Breast epithelium (tissue), 4 donors: ENCODE measurements at regions not wholly inside any gene's neighbourhood (a gene's known extent, or its start where the extent isn't known, plus 50 kb on each side); places are given as distances from the start of the nearest gene placed in this dataset.

Source experiments
- DNase-seq, 2 donors: peaks; one replicate each; pipeline ENCODE4 v3.0.0-alpha.2; 2019; ENCODE audit warnings: low spot score in 2 of 2
- H3K27ac ChIP-seq, 2 donors: fragments of 200-600 bp; sonication (generic) in 1 of 2; one replicate each; pipeline ENCODE4 v1.5.1; 2016 to 2019; ENCODE audit warnings: mild to moderate bottlenecking in 1 of 2
- H3K27me3 ChIP-seq, 2 donors: fragments of 200-600 bp; sonication (generic) in 1 of 2; one replicate each; pipeline versions ENCODE4 v1.5.1 to v1.6.0; 2017 to 2019; ENCODE audit warnings: control low read depth in 1 of 2, mild to moderate bottlenecking in 1 of 2
- H3K36me3 ChIP-seq: fragments of 200-600 bp; one replicate; pipeline ENCODE4 v1.5.1; 2019
- H3K4me1 ChIP-seq, 2 donors: fragments of 200-600 bp; sonication (generic); one replicate each; pipeline ENCODE4 v1.5.1; 2016 to 2019; ENCODE audit warnings: control low read depth in 1 of 2
- H3K4me3 ChIP-seq, 3 donors: fragments of 200-600 bp; sonication (generic); 1 replicate in 2 of 3; 2 replicates in 1 of 3; pipeline ENCODE4 v1.5.1; 2016 to 2019; ENCODE audit warnings: mild to moderate bottlenecking in 3 of 3, moderate library complexity in 2 of 3
- H3K9me3 ChIP-seq, 2 donors: fragments of 200-600 bp; sonication (generic) in 1 of 2; one replicate each; pipeline ENCODE4 v1.5.1; 2016 to 2019; ENCODE audit warnings: control low read depth in 1 of 2
- POLR2A ChIP-seq: fragments of 450-650 bp; IDR thresholded peaks from one replicate; pipeline ENCODE4 v1.6.1; 2016; ENCODE audit warnings: antibody characterized with exemption, mild to moderate bottlenecking, moderate library complexity
- POLR2AphosphoS5 ChIP-seq, 3 donors: sonication (generic); formaldehyde crosslinking; IDR thresholded peaks; one replicate each; pipeline ENCODE4 v1.6.1; 2017; ENCODE audit warnings: antibody characterized with exemption in 3 of 3
- intact Hi-C: fragments of 100-400 bp; cut with DNase I; formaldehyde crosslinking; loops from one replicate; pipeline ENCODE4 v1.15.1; 2023; ENCODE audit warnings: low total_unique reads
- TF ChIP-seq, protein P1 (sequence below), 3 donors: fragments of 450-650 bp; IDR thresholded peaks; one replicate each; pipeline ENCODE4 v1.5.1; 2016 to 2017; ENCODE audit warnings: antibody characterized with exemption in 3 of 3, mild to moderate bottlenecking in 3 of 3, moderate library complexity in 3 of 3

DNA sequence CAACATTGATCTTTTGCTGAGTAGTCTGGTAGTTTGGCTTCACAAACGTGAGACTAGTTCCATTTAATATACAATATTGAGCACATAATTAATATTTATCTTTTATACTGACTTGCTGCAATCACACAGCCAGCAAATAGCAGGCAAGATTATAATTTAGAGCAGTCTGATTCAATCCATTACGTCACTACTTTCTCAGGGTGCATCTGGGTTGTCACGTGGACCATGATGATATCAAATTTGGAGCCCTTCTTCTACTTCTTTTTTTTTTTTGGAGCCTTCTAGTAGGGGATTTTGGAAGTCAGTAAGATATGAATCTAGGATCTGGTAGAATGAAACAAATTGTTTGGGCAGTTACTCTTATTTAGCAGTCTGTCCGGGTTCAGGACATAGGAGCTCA, 100.6 kb upstream of the SLC5A9 start:
- Histone ChIP-seq H3K4me3 (no peak overlapping the region), H3K36me3 (no peaks in the 10 kb centered on the region), H3K9me3 (peaks cover 0 to 2% of the 10 kb centered on the region in 2 donors), H3K27me3 (no peaks in the 10 kb centered on the region), H3K4me1 (no peaks in the 10 kb centered on the region), H3K27ac (no peak overlapping the region)
- intact Hi-C loops: no loop called here
- TF ChIP-seq POLR2AphosphoS5 (IDR thresholded peaks at IDR 0.05) (no peak), POLR2A (no peak)
- TF ChIP-seq, protein P1, sequence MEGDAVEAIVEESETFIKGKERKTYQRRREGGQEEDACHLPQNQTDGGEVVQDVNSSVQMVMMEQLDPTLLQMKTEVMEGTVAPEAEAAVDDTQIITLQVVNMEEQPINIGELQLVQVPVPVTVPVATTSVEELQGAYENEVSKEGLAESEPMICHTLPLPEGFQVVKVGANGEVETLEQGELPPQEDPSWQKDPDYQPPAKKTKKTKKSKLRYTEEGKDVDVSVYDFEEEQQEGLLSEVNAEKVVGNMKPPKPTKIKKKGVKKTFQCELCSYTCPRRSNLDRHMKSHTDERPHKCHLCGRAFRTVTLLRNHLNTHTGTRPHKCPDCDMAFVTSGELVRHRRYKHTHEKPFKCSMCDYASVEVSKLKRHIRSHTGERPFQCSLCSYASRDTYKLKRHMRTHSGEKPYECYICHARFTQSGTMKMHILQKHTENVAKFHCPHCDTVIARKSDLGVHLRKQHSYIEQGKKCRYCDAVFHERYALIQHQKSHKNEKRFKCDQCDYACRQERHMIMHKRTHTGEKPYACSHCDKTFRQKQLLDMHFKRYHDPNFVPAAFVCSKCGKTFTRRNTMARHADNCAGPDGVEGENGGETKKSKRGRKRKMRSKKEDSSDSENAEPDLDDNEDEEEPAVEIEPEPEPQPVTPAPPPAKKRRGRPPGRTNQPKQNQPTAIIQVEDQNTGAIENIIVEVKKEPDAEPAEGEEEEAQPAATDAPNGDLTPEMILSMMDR (IDR thresholded peaks at IDR 0.05): no peak
- no peak for DNase-seq

DNA sequence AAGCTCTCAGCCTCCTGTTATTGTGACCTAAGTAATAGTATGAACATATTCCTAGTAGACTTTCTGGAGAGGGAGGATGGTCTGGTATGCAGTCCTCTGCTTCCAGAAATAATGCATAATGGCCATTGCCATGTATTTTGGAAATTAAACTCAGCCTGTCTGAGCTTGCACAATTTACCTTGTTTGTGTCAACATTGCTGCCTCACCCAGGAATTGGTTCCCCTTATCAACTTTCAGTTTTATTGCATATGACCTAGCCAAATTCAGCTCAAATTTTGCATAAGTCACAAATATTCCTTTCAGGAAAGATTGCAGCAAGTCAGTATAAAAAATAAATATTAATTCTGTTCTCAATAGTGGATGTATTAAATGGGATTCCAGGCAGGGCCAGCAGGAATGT, 101.9 kb upstream of the SLC5A9 start:
- no peak overlapping the region for H3K4me3 ChIP-seq
- TF ChIP-seq, protein P1 (IDR thresholded peaks at IDR 0.05): no peak
- TF ChIP-seq POLR2AphosphoS5 (IDR thresholded peaks at IDR 0.05): no peak
- TF ChIP-seq POLR2A: no peak
- H3K9me3 ChIP-seq: peaks cover 0 to 2% of the 10 kb centered on the region in 2 donors
- intact Hi-C loops: no loop called here
- no peaks in the 10 kb centered on the region for H3K36me3 ChIP-seq
- no peaks in the 10 kb centered on the region for H3K4me1 ChIP-seq
- H3K27me3 ChIP-seq: no peaks in the 10 kb centered on the region
- DNase-seq: no peak
- H3K27ac ChIP-seq: no peak overlapping the region

DNA sequence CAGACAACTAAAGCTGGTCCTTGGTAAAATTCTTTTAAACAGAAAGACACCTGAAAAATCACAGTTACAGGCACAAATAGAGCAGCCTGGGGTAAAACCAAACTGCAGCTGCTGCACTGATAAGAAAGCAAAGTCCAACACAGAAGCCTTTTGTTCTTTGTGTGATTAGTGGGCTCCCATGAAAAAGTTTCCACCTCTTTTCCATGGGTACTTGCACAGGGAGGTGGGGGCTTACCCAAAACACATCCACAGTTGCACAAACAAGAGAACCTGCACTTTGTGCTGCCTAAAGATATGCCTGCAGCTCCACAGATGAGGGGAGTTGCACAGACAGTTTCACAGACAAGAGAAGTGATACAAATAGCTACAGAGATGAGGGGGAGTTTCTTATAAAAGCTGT, 106.7 kb upstream of the SLC5A9 start:
- no peak for DNase-seq
- Histone ChIP-seq H3K9me3 (peaks cover 0 to 2% of the 10 kb centered on the region in 2 donors), H3K27ac (no peak overlapping the region), H3K4me3 (no peak overlapping the region), H3K4me1 (no peaks in the 10 kb centered on the region), H3K36me3 (no peaks in the 10 kb centered on the region), H3K27me3 (no peaks in the 10 kb centered on the region)
- intact Hi-C loops: no loop called here
- no peak for TF ChIP-seq POLR2A
- TF ChIP-seq, protein P1 (IDR thresholded peaks at IDR 0.05): no peak
- no peak for TF ChIP-seq POLR2AphosphoS5 (IDR thresholded peaks at IDR 0.05)

DNA sequence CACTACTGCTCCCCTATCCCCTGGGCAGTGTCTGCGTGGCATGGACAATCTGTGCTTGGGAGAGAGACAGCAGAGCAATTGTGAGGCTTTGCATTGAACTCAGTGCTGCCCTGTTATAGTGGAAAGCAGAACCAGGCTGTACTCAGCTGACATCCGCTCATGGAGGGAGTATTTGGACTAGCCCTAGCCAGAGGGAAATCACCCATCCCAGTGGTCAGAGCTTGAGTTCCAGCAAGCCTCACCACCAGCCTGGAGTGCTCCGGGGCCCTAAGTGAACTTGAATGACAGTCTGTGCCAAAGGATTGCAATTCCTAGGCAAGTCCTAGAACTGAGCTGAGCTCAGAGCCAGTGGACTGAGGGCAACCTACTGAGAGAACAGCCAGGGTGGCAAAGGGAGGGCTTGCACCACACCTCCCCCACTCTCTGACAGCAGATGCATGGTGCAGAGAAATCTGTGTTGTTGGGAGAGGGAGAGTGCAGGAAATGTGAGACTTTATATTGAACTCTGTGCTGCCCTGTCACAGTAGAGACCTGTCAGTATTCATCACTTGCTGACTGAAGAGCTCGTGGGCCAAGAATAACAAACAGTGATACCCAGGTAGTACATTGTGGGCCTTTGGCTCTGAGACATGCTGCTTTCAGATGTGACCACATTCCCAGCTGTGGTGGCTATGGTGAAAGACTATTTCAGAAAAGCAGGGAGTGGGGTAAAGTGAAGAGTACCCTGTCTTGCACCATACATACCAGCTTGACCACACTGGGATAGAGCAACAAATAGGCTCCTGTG, 107.7 kb upstream of the SLC5A9 start:
- DNase-seq: no peak
- Histone ChIP-seq H3K4me3 (no peak overlapping the region), H3K27ac (no peak overlapping the region), H3K9me3 (peaks cover 0 to 2% of the 10 kb centered on the region in 2 donors), H3K36me3 (no peaks in the 10 kb centered on the region), H3K27me3 (no peaks in the 10 kb centered on the region), H3K4me1 (no peaks in the 10 kb centered on the region)
- TF ChIP-seq POLR2AphosphoS5 (IDR thresholded peaks at IDR 0.05): no peak
- TF ChIP-seq POLR2A: no peak
- TF ChIP-seq, protein P1 (IDR thresholded peaks at IDR 0.05): no peak
- intact Hi-C loops: no loop called here

DNA sequence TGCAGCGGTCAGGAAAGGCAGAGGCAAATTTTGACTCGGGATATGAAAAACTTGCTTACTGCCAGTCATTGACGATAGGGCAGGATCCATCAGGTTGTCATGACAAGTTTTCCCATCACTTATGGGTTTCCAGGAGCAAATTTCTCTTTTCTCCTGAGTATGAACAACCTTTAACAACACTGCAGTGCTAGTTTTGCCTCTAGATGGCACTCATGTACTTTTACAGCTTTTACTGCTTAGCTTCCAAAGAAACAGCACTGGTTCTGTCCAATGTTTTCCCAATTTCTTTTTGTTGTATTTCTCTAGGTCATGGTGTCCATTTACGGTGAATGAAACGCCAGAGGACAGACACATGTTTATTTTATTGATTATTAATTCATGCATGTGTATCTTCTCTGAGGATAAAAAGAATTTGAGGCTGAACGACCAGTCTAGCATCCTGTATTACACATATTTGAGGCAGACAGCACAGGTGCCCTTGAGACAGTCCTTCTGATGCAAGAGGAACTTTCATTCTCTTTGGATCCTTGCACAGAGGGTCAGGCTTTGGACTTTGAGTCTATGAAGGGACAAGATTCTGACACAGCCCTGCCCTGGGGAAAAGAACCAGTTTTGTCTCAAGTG, 112.3 kb upstream of the TRABD2B start:
- H3K36me3 ChIP-seq: no peaks in the 10 kb centered on the region
- TF ChIP-seq, protein P1 (IDR thresholded peaks at IDR 0.05): peak; percentile 32 to 82 (median 76)
- no peak for TF ChIP-seq POLR2AphosphoS5 (IDR thresholded peaks at IDR 0.05)
- no peak overlapping the region for H3K4me3 ChIP-seq
- H3K27me3 ChIP-seq: no peaks in the 10 kb centered on the region
- intact Hi-C loops: no loop called here
- H3K4me1 ChIP-seq: no peaks in the 10 kb centered on the region
- DNase-seq: no peak
- H3K27ac ChIP-seq: no peak overlapping the region
- no peaks in the 10 kb centered on the region for H3K9me3 ChIP-seq
